IMR-90 (cell line): ENCODE measurements at regions not wholly inside any gene's neighbourhood (a gene's known extent, or its start where the extent isn't known, plus 50 kb on each side); places are given as distances from the start of the nearest gene placed in this dataset.

ENCODE experiments used
- ATAC-seq: fragments of 200-7000 bp; cut with Tn5 transposase; 2 replicates; pipeline ENCODE4 v1.9.1; 2020; ENCODE audit warnings: low read depth, mild to moderate bottlenecking, moderate library complexity
- BruUV-seq: library from RNA; stranded (reverse); fragments of 400-500 nt; replicated peaks from 2 replicates; lab custom pipeline; 2021; lab: Mats Ljungman, UMichigan
- CTCF ChIA-PET: fragments of 300-600 bp; formaldehyde crosslinking; extraction: SDS; loops from one replicate; lab custom pipeline; 2021; ENCODE audit warnings: antibody characterized with exemption; lab: Yijun Ruan, JAX
- POLR2A ChIA-PET: fragments of 300-600 bp; sonication (Branson Sonifier 250); formaldehyde crosslinking; loops from one replicate; lab custom pipeline; 2022; ENCODE audit warnings: antibody characterized with exemption; ENCODE audit not compliant: unreplicated experiment; lab: Charles Lee
- DNase-seq: peaks from one replicate; pipeline ENCODE4 v3.0.0; 2013
- H2AFZ ChIP-seq: replicated peaks from 2 replicates; pipeline ENCODE3; 2013; ENCODE audit warnings: low read length, mild to moderate bottlenecking; ENCODE audit not compliant: poor library complexity
- H2AK5ac ChIP-seq: 2 replicates; pipeline ENCODE4 v1.6.1; 2013; ENCODE audit warnings: low read depth, low read length, inconsistent platforms
- H2AK9ac ChIP-seq: replicated peaks from 2 replicates; pipeline ENCODE3; 2013; ENCODE audit warnings: mild to moderate bottlenecking, low read depth, low read length, moderate library complexity; ENCODE audit not compliant: poor library complexity
- H2BK120ac ChIP-seq: 2 replicates; pipeline ENCODE4 v1.6.1; 2013; ENCODE audit warnings: low read depth, low read length, inconsistent platforms
- H2BK15ac ChIP-seq: 3 replicates; pipeline ENCODE4 v1.6.1; 2013; ENCODE audit warnings: low read depth, low read length, inconsistent platforms
- H2BK20ac ChIP-seq: 2 replicates; pipeline ENCODE4 v1.6.1; 2013; ENCODE audit warnings: low read depth, mild to moderate bottlenecking, inconsistent platforms, low read length, moderate library complexity
- H2BK5ac ChIP-seq: 2 replicates; pipeline ENCODE4 v1.6.1; 2013; ENCODE audit warnings: mild to moderate bottlenecking, low read depth, low read length, inconsistent platforms; ENCODE audit not compliant: poor library complexity, severe bottlenecking
- H3K14ac ChIP-seq: replicated peaks from 2 replicates; pipeline ENCODE4 v1.6.1; 2013; ENCODE audit warnings: low read depth, low read length, inconsistent platforms
- H3K18ac ChIP-seq: 2 replicates; pipeline ENCODE4 v1.6.1; 2013; ENCODE audit warnings: low read depth, low read length, control low read depth
- H3K23ac ChIP-seq: 2 replicates; pipeline ENCODE4 v1.6.1; 2013; ENCODE audit warnings: low read depth, low read length, inconsistent platforms
- H3K27ac ChIP-seq: 2 replicates; pipeline ENCODE4 v1.5.1; 2013; ENCODE audit warnings: mild to moderate bottlenecking, control low read depth, low read length; ENCODE audit not compliant: insufficient read depth
- H3K27me3 ChIP-seq: 2 replicates; pipeline ENCODE4 v1.6.1; 2013; ENCODE audit warnings: low read length; ENCODE audit not compliant: control insufficient read depth, insufficient read depth
- H3K36me3 ChIP-seq: 2 replicates; pipeline ENCODE4 v1.6.1; 2013; ENCODE audit warnings: low read length, mixed read lengths; ENCODE audit not compliant: control insufficient read depth, insufficient read depth
- H3K4ac ChIP-seq: 2 replicates; pipeline ENCODE4 v1.6.1; 2013; ENCODE audit warnings: low read depth, low read length, inconsistent platforms
- H3K4me1 ChIP-seq: 2 replicates; pipeline ENCODE4 v1.6.1; 2013; ENCODE audit warnings: low read length, mixed read lengths; ENCODE audit not compliant: control insufficient read depth, insufficient read depth
- H3K4me2 ChIP-seq: 2 replicates; pipeline ENCODE4 v1.6.1; 2013; ENCODE audit warnings: low read depth, mild to moderate bottlenecking, control low read depth, low read length, moderate library complexity
- H3K4me3 ChIP-seq: 2 replicates; pipeline ENCODE4 v1.5.1; 2013; ENCODE audit warnings: low read depth, mild to moderate bottlenecking, control low read depth, low read length, moderate library complexity; ENCODE audit not compliant: insufficient read depth
- H3K56ac ChIP-seq: 2 replicates; pipeline ENCODE4 v1.6.1; 2013; ENCODE audit warnings: low read length, inconsistent platforms; ENCODE audit not compliant: insufficient read depth; ENCODE audit errors: extremely low read depth
- H3K79me1 ChIP-seq, 2 experiments: 2 replicates each; pipeline ENCODE4 v1.6.1; 2013; ENCODE audit warnings: low read length in 2 of 2, inconsistent platforms in 1 of 2, low read depth in 1 of 2
- H3K9ac ChIP-seq: 2 replicates; pipeline ENCODE4 v1.6.1; 2013; ENCODE audit warnings: low read depth, low read length, control low read depth
- H3K9me1 ChIP-seq: 2 replicates; pipeline ENCODE4 v1.6.1; 2013; ENCODE audit warnings: low read length, inconsistent platforms; ENCODE audit not compliant: insufficient read depth
- H3K9me3 ChIP-seq: 2 replicates; pipeline ENCODE4 v1.6.1; 2013; ENCODE audit warnings: low read length; ENCODE audit not compliant: control insufficient read depth, insufficient read depth
- H4K20me1 ChIP-seq: 2 replicates; pipeline ENCODE4 v1.6.1; 2013; ENCODE audit warnings: low read length, inconsistent platforms; ENCODE audit not compliant: insufficient read depth
- H4K5ac ChIP-seq: 2 replicates; pipeline ENCODE4 v1.6.1; 2013; ENCODE audit warnings: mild to moderate bottlenecking, low read depth, low read length, control low read depth
- H4K8ac ChIP-seq, 2 experiments: 2 replicates each; pipeline ENCODE4 v1.6.1; 2013; ENCODE audit warnings: low read depth in 2 of 2, low read length in 2 of 2, control low read depth in 1 of 2, inconsistent platforms in 1 of 2
- H4K91ac ChIP-seq: 2 replicates; pipeline ENCODE4 v1.6.1; 2013; ENCODE audit warnings: low read depth, low read length, inconsistent platforms; ENCODE audit not compliant: insufficient read depth
- BHLHE40 ChIP-seq: fragments of 150-350 bp; IDR thresholded peaks from 2 replicates; pipeline ENCODE4 v1.6.1; 2016; ENCODE audit warnings: mild to moderate bottlenecking, low read depth, low read length
- CEBPB ChIP-seq: IDR thresholded peaks from 2 replicates; pipeline ENCODE4 v1.6.1; 2012; ENCODE audit warnings: low read depth, low read length, improper control_type of control experiment
- CHD1 ChIP-seq: IDR thresholded peaks from 2 replicates; pipeline ENCODE4 v1.6.1; 2012; ENCODE audit warnings: low read depth, low read length, improper control_type of control experiment
- FOS ChIP-seq: fragments of 150-350 bp; IDR thresholded peaks from 2 replicates; pipeline ENCODE4 v1.6.1; 2016; ENCODE audit warnings: low read depth, low read length
- MAFK ChIP-seq: IDR thresholded peaks from 2 replicates; pipeline ENCODE4 v1.6.1; 2012; ENCODE audit warnings: low read depth, low read length, improper control_type of control experiment
- MAZ ChIP-seq: IDR thresholded peaks from 2 replicates; pipeline ENCODE4 v1.6.1; 2012; ENCODE audit warnings: low read depth, mild to moderate bottlenecking, low read length, improper control_type of control experiment, moderate library complexity, borderline replicate concordance
- MXI1 ChIP-seq: IDR thresholded peaks from 2 replicates; pipeline ENCODE4 v1.6.1; 2012; ENCODE audit warnings: low read depth, mild to moderate bottlenecking, low read length, moderate library complexity, borderline replicate concordance
- NFE2L2 ChIP-seq: fragments of 150-350 bp; IDR thresholded peaks from 2 replicates; pipeline ENCODE4 v1.6.1; 2016; ENCODE audit warnings: low read depth, mild to moderate bottlenecking, low read length
- POLR2A ChIP-seq: IDR thresholded peaks from 2 replicates; pipeline ENCODE4 v1.6.1; 2012; ENCODE audit warnings: mild to moderate bottlenecking, low read depth, low read length
- RAD21 ChIP-seq: IDR thresholded peaks from 2 replicates; pipeline ENCODE4 v1.6.1; 2012; ENCODE audit warnings: low read length, improper control_type of control experiment
- RCOR1 ChIP-seq: IDR thresholded peaks from 2 replicates; pipeline ENCODE4 v1.6.1; 2012; ENCODE audit warnings: mild to moderate bottlenecking, low read length, improper control_type of control experiment; ENCODE audit not compliant: insufficient replicate concordance
- RFX5 ChIP-seq: IDR thresholded peaks from 2 replicates; pipeline ENCODE4 v1.8.0; 2012; ENCODE audit warnings: low read depth, mild to moderate bottlenecking, low read length, moderate library complexity
- SMC3 ChIP-seq: fragments of 150-350 bp; IDR thresholded peaks from 2 replicates; pipeline ENCODE4 v1.6.1; 2016; ENCODE audit warnings: low read depth, mild to moderate bottlenecking, antibody characterized with exemption, low read length, moderate library complexity
- WGBS, 2 experiments: methylation state at CpG; one replicate each; pipeline versions ENCODE4 v1.1.5 to v1.1.7; 2013; ENCODE audit warnings: missing lambda C conversion rate in 2 of 2; ENCODE audit not compliant: insufficient read length in 1 of 2; ENCODE audit errors: extremely low coverage in 2 of 2; 5-methylcytosine and 5-hydroxymethylcytosine counted together
- dilution Hi-C: fragments of 300-500 bp; cut with HindIII; formaldehyde crosslinking; loops from one replicate; pipeline ENCODE4 v1.14.3; 2018; ENCODE audit warnings: low sequenced_read_pairs; ENCODE audit not compliant: unreplicated experiment
- in situ Hi-C: fragments of 300-500 bp; cut with MboI; formaldehyde crosslinking; loops from 3 replicates; pipeline ENCODE4 v1.14.3; 2019; ENCODE audit warnings: low sequenced_read_pairs, inconsistent platforms, mixed read lengths
- intact Hi-C: fragments of 100-400 bp; cut with micrococcal nuclease; formaldehyde crosslinking; loops from 2 replicates; pipeline ENCODE4 v1.10.0; 2022
- TF ChIP-seq, protein P1 (sequence below): fragments of 150-350 bp; IDR thresholded peaks from 2 replicates; pipeline ENCODE4 v1.6.1; 2017; ENCODE audit warnings: mild to moderate bottlenecking, antibody characterized with exemption, low read length, low read depth
- TF ChIP-seq, protein P2 (sequence below): conservative IDR thresholded peaks from 2 replicates; pipeline ENCODE4 v1.5.1; 2012; ENCODE audit warnings: mild to moderate bottlenecking, low read depth, low read length, improper control_type of control experiment
- TF ChIP-seq, protein P3 (sequence below): fragments of 150-350 bp; IDR thresholded peaks from 2 replicates; pipeline ENCODE4 v1.6.1; 2016; ENCODE audit warnings: low read depth, mild to moderate bottlenecking, low read length, moderate library complexity, borderline replicate concordance

DNA sequence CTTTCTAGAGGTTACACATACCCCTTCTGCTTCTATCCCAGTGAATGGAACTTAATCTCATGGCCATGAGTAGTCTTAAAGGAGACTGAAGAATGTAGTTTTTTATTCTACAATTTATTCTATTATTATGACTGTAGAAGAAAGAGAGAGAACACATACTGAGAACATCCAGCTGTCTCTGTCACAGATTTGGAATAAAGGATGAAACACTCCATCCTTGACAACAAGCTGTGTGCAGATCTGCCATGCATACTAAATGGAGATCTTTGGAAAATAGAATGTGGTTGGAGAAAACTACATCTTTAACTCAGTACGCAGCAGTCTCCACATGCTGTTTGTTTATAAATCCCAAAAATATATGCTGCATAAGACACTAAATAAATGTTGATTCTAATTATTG lies 54.1 kb upstream of the NUDT7 start:
- no peak overlapping the region for H3K4me2 ChIP-seq
- H2BK120ac ChIP-seq, result no peak overlapping the region
- H3K4ac ChIP-seq, result no peak overlapping the region
- H3K56ac ChIP-seq, result no peak overlapping the region
- no peaks in the 10 kb centered on the region for H3K36me3 ChIP-seq
- no peak overlapping the region for H3K23ac ChIP-seq
- WGBS, 2 experiments, result no CpG with 5 or more reads among the region's 1 CpG
- H3K4me1 ChIP-seq, result peaks cover 1% of the 10 kb centered on the region; the same call in 1 of the 2 replicates
- no peak overlapping the region for H3K4me3 ChIP-seq
- no peak overlapping the region for H4K8ac ChIP-seq
- intact Hi-C loops (no loop called here), dilution Hi-C loops (no loop called here), in situ Hi-C loops (no loop called here)
- TF ChIP-seq FOS (no peak), MXI1 (no peak), NFE2L2 (no peak), MAZ (no peak), MAFK (no peak), BHLHE40 (no peak), RAD21 (no peak), CHD1 (no peak), RCOR1 (no peak), CEBPB (no peak), POLR2A (no peak), SMC3 (no peak), RFX5 (no peak)
- TF ChIP-seq, protein P1, sequence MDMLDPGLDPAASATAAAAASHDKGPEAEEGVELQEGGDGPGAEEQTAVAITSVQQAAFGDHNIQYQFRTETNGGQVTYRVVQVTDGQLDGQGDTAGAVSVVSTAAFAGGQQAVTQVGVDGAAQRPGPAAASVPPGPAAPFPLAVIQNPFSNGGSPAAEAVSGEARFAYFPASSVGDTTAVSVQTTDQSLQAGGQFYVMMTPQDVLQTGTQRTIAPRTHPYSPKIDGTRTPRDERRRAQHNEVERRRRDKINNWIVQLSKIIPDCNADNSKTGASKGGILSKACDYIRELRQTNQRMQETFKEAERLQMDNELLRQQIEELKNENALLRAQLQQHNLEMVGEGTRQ, result no peak
- TF ChIP-seq, protein P2, sequence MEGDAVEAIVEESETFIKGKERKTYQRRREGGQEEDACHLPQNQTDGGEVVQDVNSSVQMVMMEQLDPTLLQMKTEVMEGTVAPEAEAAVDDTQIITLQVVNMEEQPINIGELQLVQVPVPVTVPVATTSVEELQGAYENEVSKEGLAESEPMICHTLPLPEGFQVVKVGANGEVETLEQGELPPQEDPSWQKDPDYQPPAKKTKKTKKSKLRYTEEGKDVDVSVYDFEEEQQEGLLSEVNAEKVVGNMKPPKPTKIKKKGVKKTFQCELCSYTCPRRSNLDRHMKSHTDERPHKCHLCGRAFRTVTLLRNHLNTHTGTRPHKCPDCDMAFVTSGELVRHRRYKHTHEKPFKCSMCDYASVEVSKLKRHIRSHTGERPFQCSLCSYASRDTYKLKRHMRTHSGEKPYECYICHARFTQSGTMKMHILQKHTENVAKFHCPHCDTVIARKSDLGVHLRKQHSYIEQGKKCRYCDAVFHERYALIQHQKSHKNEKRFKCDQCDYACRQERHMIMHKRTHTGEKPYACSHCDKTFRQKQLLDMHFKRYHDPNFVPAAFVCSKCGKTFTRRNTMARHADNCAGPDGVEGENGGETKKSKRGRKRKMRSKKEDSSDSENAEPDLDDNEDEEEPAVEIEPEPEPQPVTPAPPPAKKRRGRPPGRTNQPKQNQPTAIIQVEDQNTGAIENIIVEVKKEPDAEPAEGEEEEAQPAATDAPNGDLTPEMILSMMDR, result no peak
- TF ChIP-seq, protein P3, sequence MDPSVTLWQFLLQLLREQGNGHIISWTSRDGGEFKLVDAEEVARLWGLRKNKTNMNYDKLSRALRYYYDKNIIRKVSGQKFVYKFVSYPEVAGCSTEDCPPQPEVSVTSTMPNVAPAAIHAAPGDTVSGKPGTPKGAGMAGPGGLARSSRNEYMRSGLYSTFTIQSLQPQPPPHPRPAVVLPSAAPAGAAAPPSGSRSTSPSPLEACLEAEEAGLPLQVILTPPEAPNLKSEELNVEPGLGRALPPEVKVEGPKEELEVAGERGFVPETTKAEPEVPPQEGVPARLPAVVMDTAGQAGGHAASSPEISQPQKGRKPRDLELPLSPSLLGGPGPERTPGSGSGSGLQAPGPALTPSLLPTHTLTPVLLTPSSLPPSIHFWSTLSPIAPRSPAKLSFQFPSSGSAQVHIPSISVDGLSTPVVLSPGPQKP, result no peak
- H4K5ac ChIP-seq, result no peak overlapping the region
- H2AK5ac ChIP-seq, result no peak overlapping the region
- no peak overlapping the region for H3K14ac ChIP-seq
- no peak overlapping the region for H2AK9ac ChIP-seq
- no peaks in the 10 kb centered on the region for H3K9me3 ChIP-seq
- H2BK5ac ChIP-seq, result no peak overlapping the region
- ATAC-seq, result no peak
- H3K9ac ChIP-seq, result no peak overlapping the region
- no peak overlapping the region for H3K27ac ChIP-seq
- ChIA-PET POLR2A (no interaction called here), CTCF (no interaction called here)
- no peak overlapping the region for H3K18ac ChIP-seq
- peaks cover 11% of the 10 kb centered on the region for H3K27me3 ChIP-seq
- H3K9me1 ChIP-seq, result no peaks in the 10 kb centered on the region
- no peaks in the 10 kb centered on the region for H4K20me1 ChIP-seq
- no peak for DNase-seq
- H2BK20ac ChIP-seq, result no peak overlapping the region
- no peak overlapping the region for H4K91ac ChIP-seq
- H2AFZ ChIP-seq, result no peak overlapping the region
- H2BK15ac ChIP-seq, result no peak overlapping the region
- no peaks in the 10 kb centered on the region for H3K79me1 ChIP-seq
- BruUV-seq, result no TSS peak
